Panc1 (cell line): ENCODE measurements at regions not wholly inside any gene's neighbourhood (a gene's known extent, or its start where the extent isn't known, plus 50 kb on each side); places are given as distances from the start of the nearest gene placed in this dataset.

Source experiments
- ATAC-seq: fragments of 200-7000 bp; cut with Tn5 transposase; 2 replicates; pipeline ENCODE4 v1.9.1; 2020; ENCODE audit warnings: mild to moderate bottlenecking, moderate library complexity
- BruUV-seq: library from RNA; stranded (reverse); fragments of 400-500 nt; replicated peaks from 2 replicates; lab custom pipeline; 2021; lab: Mats Ljungman, UMichigan
- CTCF ChIA-PET: fragments of 300-600 bp; sonication (Branson Sonifier 250); formaldehyde crosslinking; loops from one replicate; lab custom pipeline; 2022; ENCODE audit warnings: antibody characterized with exemption; lab: Charles Lee
- POLR2A ChIA-PET: fragments of 300-600 bp; sonication (Branson Sonifier 250); formaldehyde crosslinking; loops from one replicate; lab custom pipeline; 2022; ENCODE audit warnings: antibody characterized with exemption; lab: Charles Lee
- DNase-seq: peaks from one replicate; pipeline ENCODE4 v3.0.0-alpha.2; 2010; ENCODE audit warnings: low read depth, low spot score
- H3K27ac ChIP-seq: 2 replicates; pipeline ENCODE4 v1.5.1; 2011; ENCODE audit warnings: mild to moderate bottlenecking, low read length, inconsistent platforms
- H3K27me3 ChIP-seq: fragments of 200-500 bp; sonication (Bioruptor generic); 2 replicates; pipeline ENCODE4 v1.6.0; 2014; ENCODE audit warnings: low read length, inconsistent platforms; ENCODE audit not compliant: control insufficient read depth, insufficient read depth
- H3K36me3 ChIP-seq: fragments of 200-500 bp; sonication (Bioruptor generic); 2 replicates; pipeline ENCODE4 v1.5.1; 2014; ENCODE audit warnings: inconsistent platforms, mild to moderate bottlenecking, low read length, moderate library complexity; ENCODE audit not compliant: control insufficient read depth, insufficient read depth
- H3K4me1 ChIP-seq: 2 replicates; pipeline ENCODE4 v1.5.1; 2011; ENCODE audit warnings: inconsistent platforms, mild to moderate bottlenecking, low read length, moderate library complexity; ENCODE audit not compliant: control insufficient read depth, insufficient read depth
- H3K4me3 ChIP-seq, 2 experiments: 2 replicates each; pipeline ENCODE4 v1.5.1; 2011 to 2012; ENCODE audit warnings: low read depth in 2 of 2, low read length in 2 of 2, mild to moderate bottlenecking in 2 of 2, inconsistent platforms in 1 of 2, moderate library complexity in 1 of 2
- H3K9me3 ChIP-seq: fragments of 200-500 bp; sonication (Bioruptor generic); 2 replicates; pipeline ENCODE4 v1.5.1; 2014; ENCODE audit warnings: low read depth, mild to moderate bottlenecking, inconsistent platforms, low read length, moderate library complexity; ENCODE audit not compliant: control insufficient read depth, insufficient read depth
- POLR2AphosphoS5 ChIP-seq: IDR thresholded peaks from 2 replicates; pipeline ENCODE4 v1.6.1; 2012; ENCODE audit warnings: mild to moderate bottlenecking, low read depth, low read length, moderate library complexity
- SIN3A ChIP-seq: IDR thresholded peaks from 2 replicates; pipeline ENCODE4 v1.6.1; 2012; ENCODE audit warnings: low read depth, mild to moderate bottlenecking, low read length, moderate library complexity, borderline replicate concordance; ENCODE audit not compliant: insufficient read depth
- TCF7L2 ChIP-seq: IDR thresholded peaks from 2 replicates; pipeline ENCODE4 v1.6.1; 2011; ENCODE audit warnings: mild to moderate bottlenecking, low read depth, low read length, inconsistent platforms
- in situ Hi-C: cut with HindIII; loops from 2 replicates; pipeline ENCODE4 v1.10.0; 2016; ENCODE audit warnings: low sequenced_read_pairs, low pct_unique_long_range_greater_than_20kb
- intact Hi-C: fragments of 100-400 bp; cut with micrococcal nuclease; formaldehyde crosslinking; loops from one replicate; pipeline ENCODE4 v1.10.0; 2022; ENCODE audit not compliant: unreplicated experiment
- TF ChIP-seq, protein P1 (sequence below), 2 experiments: IDR thresholded peaks; 2 replicates each; pipeline ENCODE4 v1.6.1; 2011 to 2012; ENCODE audit warnings: low read depth in 2 of 2, control low read depth in 1 of 2, low read length in 1 of 2, mild to moderate bottlenecking in 1 of 2, moderate library complexity in 1 of 2; ENCODE audit not compliant: insufficient read depth in 1 of 2
- TF ChIP-seq, protein P2 (sequence below): fragments of 450-650 bp; IDR thresholded peaks from 2 replicates; pipeline ENCODE4 v1.5.1; 2017; ENCODE audit warnings: mild to moderate bottlenecking

DNA sequence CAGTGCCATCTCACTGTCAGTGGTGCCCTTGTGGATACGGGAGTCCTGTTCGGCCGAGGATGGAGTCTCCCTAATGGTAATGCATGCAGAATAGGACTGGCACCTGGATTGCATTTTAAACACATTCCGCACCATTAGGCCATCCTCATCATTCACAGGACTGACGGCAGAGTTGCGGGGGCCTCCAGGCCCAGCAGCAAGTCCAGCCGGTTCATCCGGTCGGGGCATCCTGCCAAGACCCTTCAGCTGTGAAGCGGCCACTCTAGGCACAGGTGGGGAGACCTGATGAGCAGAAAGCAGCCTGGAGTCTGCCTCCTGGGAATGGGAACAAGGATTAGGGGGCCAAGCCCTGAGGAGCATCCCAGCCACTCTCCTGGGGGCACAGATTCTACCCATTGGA, 90.3 kb upstream of the XYLT1 start:
- Histone ChIP-seq H3K4me3 (no peak overlapping the region), H3K36me3 (no peaks in the 10 kb centered on the region), H3K27ac (no peak overlapping the region), H3K9me3 (no peaks in the 10 kb centered on the region), H3K4me1 (no peaks in the 10 kb centered on the region), H3K27me3 (peaks cover 9% of the 10 kb centered on the region; the same call in 1 of the 2 replicates)
- CTCF ChIA-PET: no interaction called here
- POLR2A ChIA-PET: no interaction called here
- intact Hi-C loops (no loop called here), in situ Hi-C loops (no loop called here)
- no peak for TF ChIP-seq POLR2AphosphoS5
- TF ChIP-seq, protein P1, sequence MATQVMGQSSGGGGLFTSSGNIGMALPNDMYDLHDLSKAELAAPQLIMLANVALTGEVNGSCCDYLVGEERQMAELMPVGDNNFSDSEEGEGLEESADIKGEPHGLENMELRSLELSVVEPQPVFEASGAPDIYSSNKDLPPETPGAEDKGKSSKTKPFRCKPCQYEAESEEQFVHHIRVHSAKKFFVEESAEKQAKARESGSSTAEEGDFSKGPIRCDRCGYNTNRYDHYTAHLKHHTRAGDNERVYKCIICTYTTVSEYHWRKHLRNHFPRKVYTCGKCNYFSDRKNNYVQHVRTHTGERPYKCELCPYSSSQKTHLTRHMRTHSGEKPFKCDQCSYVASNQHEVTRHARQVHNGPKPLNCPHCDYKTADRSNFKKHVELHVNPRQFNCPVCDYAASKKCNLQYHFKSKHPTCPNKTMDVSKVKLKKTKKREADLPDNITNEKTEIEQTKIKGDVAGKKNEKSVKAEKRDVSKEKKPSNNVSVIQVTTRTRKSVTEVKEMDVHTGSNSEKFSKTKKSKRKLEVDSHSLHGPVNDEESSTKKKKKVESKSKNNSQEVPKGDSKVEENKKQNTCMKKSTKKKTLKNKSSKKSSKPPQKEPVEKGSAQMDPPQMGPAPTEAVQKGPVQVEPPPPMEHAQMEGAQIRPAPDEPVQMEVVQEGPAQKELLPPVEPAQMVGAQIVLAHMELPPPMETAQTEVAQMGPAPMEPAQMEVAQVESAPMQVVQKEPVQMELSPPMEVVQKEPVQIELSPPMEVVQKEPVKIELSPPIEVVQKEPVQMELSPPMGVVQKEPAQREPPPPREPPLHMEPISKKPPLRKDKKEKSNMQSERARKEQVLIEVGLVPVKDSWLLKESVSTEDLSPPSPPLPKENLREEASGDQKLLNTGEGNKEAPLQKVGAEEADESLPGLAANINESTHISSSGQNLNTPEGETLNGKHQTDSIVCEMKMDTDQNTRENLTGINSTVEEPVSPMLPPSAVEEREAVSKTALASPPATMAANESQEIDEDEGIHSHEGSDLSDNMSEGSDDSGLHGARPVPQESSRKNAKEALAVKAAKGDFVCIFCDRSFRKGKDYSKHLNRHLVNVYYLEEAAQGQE (IDR thresholded peaks at IDR 0.05; ENCODE audit: insufficient read depth in 1 of 2, low read depth in 2 of 2, low read length in 1 of 2): no peak
- BruUV-seq: no TSS peak
- ATAC-seq (no peak), DNase-seq (no peak)

DNA sequence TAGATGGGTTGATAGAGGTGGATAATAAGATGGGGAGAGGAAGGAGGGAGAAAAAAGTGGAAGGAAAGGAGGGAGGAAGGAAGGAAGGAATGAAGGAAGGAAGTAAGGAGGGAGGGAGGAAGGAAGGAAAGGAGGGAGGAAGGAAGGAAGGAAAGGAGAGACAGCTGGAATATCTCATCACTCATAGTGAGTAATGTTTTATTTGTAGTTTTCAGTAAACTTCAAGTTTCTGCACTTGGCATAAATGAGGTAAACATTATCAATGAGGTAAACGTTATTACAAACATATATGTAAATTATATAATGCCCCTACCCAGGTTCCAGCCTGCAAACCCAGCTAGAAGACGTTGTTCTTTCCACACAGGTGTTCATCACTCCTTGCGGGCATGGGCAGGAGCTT, 89.8 kb upstream of the XYLT1 start:
- Histone ChIP-seq H3K27me3 (peaks cover 9% of the 10 kb centered on the region; the same call in 1 of the 2 replicates), H3K27ac (no peak overlapping the region), H3K36me3 (no peaks in the 10 kb centered on the region), H3K9me3 (no peaks in the 10 kb centered on the region), H3K4me1 (no peaks in the 10 kb centered on the region), H3K4me3 (no peak overlapping the region)
- DNase-seq (no peak), ATAC-seq (no peak)
- ChIA-PET POLR2A (no interaction called here), CTCF (no interaction called here)
- intact Hi-C loops (no loop called here), in situ Hi-C loops (no loop called here)
- no TSS peak for BruUV-seq
- TF ChIP-seq POLR2AphosphoS5 (no peak), SIN3A (no peak), TCF7L2 (no peak)
- TF ChIP-seq, protein P1 (IDR thresholded peaks at IDR 0.05; ENCODE audit: insufficient read depth in 1 of 2, low read depth in 2 of 2, low read length in 1 of 2): no peak
- TF ChIP-seq, protein P2, sequence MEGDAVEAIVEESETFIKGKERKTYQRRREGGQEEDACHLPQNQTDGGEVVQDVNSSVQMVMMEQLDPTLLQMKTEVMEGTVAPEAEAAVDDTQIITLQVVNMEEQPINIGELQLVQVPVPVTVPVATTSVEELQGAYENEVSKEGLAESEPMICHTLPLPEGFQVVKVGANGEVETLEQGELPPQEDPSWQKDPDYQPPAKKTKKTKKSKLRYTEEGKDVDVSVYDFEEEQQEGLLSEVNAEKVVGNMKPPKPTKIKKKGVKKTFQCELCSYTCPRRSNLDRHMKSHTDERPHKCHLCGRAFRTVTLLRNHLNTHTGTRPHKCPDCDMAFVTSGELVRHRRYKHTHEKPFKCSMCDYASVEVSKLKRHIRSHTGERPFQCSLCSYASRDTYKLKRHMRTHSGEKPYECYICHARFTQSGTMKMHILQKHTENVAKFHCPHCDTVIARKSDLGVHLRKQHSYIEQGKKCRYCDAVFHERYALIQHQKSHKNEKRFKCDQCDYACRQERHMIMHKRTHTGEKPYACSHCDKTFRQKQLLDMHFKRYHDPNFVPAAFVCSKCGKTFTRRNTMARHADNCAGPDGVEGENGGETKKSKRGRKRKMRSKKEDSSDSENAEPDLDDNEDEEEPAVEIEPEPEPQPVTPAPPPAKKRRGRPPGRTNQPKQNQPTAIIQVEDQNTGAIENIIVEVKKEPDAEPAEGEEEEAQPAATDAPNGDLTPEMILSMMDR: no peak
